CD4-positive, alpha-beta T cell (primary cell): ENCODE measurements at regions not wholly inside any gene's neighbourhood (a gene's known extent, or its start where the extent isn't known, plus 50 kb on each side); places are given as distances from the start of the nearest gene placed in this dataset.

Experiments
- ATAC-seq: fragments of 200-7000 bp; cut with Tn5 transposase; one replicate; pipeline ENCODE4 v1.10.0; 2022; ENCODE audit warnings: mild to moderate bottlenecking; ENCODE audit not compliant: poor library complexity
- CTCF ChIA-PET: fragments of 350-600 bp; sonication (Branson Sonifier 250); formaldehyde crosslinking; loops from one replicate; lab custom pipeline; 2021; ENCODE audit warnings: antibody characterized with exemption, inconsistent platforms; lab: Charles Lee
- POLR2A ChIA-PET: fragments of 350-600 bp; sonication (Branson Sonifier 250); formaldehyde crosslinking; loops from one replicate; lab custom pipeline; 2021; ENCODE audit warnings: antibody characterized with exemption, inconsistent platforms; lab: Charles Lee
- DNase-seq, 14 experiments: peaks; one replicate each; pipeline ENCODE4 v3.0.0-alpha.2; 2013 to 2020; ENCODE audit warnings: mixed read lengths in 2 of 14
- H3K27ac ChIP-seq, 2 donors: one replicate each; pipeline versions ENCODE4 v1.5.1 to v1.7.0; 2013; ENCODE audit warnings: low read length in 2 of 2, low read depth in 1 of 2, mild to moderate bottlenecking in 1 of 2
- H3K27me3 ChIP-seq, 2 experiments: 1 replicate in 1 of 2; 2 replicates in 1 of 2; pipeline versions ENCODE4 v1.6.1 to v1.7.0; 2013; ENCODE audit warnings: low read length in 2 of 2, control low read depth in 1 of 2, mild to moderate bottlenecking in 1 of 2, moderate library complexity in 1 of 2; ENCODE audit not compliant: insufficient read depth in 2 of 2, control insufficient read depth in 1 of 2
- H3K36me3 ChIP-seq: one replicate; pipeline ENCODE4 v1.6.1; 2013; ENCODE audit warnings: low read length, control low read depth; ENCODE audit not compliant: insufficient read depth
- H3K4me1 ChIP-seq: one replicate; pipeline ENCODE4 v1.6.1; 2013; ENCODE audit warnings: low read length, control low read depth; ENCODE audit not compliant: insufficient read depth
- H3K4me3 ChIP-seq: one replicate; pipeline ENCODE4 v1.5.1; 2013; ENCODE audit warnings: mild to moderate bottlenecking, low read length, moderate library complexity
- H3K9me3 ChIP-seq, 2 experiments: 1 replicate in 1 of 2; 2 replicates in 1 of 2; pipeline versions ENCODE4 v1.6.1 to v1.7.0; 2013; ENCODE audit warnings: low read length in 2 of 2, mild to moderate bottlenecking in 2 of 2, control low read depth in 1 of 2, moderate library complexity in 1 of 2; ENCODE audit not compliant: control insufficient read depth in 1 of 2, insufficient read depth in 1 of 2
- H3K27ac Mint-ChIP-seq: one replicate; pipeline ENCODE4 v1.8.0; 2020; ENCODE audit warnings: mixed read lengths
- H3K27me3 Mint-ChIP-seq: one replicate; pipeline ENCODE4 v1.8.0; 2021; ENCODE audit warnings: mixed read lengths
- H3K36me3 Mint-ChIP-seq: one replicate; pipeline ENCODE4 v1.8.0; 2021; ENCODE audit warnings: low read depth, mixed read lengths
- H3K4me1 Mint-ChIP-seq: one replicate; pipeline ENCODE4 v1.8.0; 2021; ENCODE audit warnings: low read depth, mixed read lengths
- H3K4me3 Mint-ChIP-seq: one replicate; pipeline ENCODE4 v1.8.0; 2020; ENCODE audit warnings: mild to moderate bottlenecking, mixed read lengths
- H3K9me3 Mint-ChIP-seq: one replicate; pipeline ENCODE4 v1.8.0; 2020; ENCODE audit warnings: mixed read lengths
- CTCF ChIP-seq: fragments of 200-600 bp; IDR thresholded peaks from one replicate; pipeline ENCODE4 v1.8.0; 2022; ENCODE audit warnings: antibody characterized with exemption, mild to moderate bottlenecking
- intact Hi-C, 2 experiments: fragments of 100-400 bp; cut with DNase I in 1 of 2; cut with micrococcal nuclease in 1 of 2; formaldehyde crosslinking; loops; one replicate each; pipeline versions ENCODE4 v1.15.1 to v1.9.0; 2023 to 2025; cut with DNase I, micrococcal nuclease

GRCh38 chr6:79796197-79796596, 151.2 kb downstream of the ELOVL4 start:
- Histone ChIP-seq H3K4me3 (no peak overlapping the region), H3K4me1 (no peaks in the 10 kb centered on the region), H3K27ac (no peak overlapping the region), H3K9me3 (no peaks in the 10 kb centered on the region), H3K36me3 (no peaks in the 10 kb centered on the region), H3K27me3 (peaks cover 0 to 2% of the 10 kb centered on the region in 2 experiments)
- Mint-ChIP-seq H3K27ac (no peak overlapping the region), H3K27me3 (peaks cover 4% of the 10 kb centered on the region), H3K4me1 (no peaks in the 10 kb centered on the region), H3K36me3 (no peaks in the 10 kb centered on the region), H3K9me3 (no peaks in the 10 kb centered on the region), H3K4me3 (no peak overlapping the region)
- peak in 1 of 14 experiments; percentile 6 for DNase-seq
- ChIA-PET CTCF (no interaction called here), POLR2A (no interaction called here)
- TF ChIP-seq CTCF, result no peak
- ATAC-seq, result no peak
- intact Hi-C loops, result no loop called here

- POLR2A ChIA-PET, result no interaction called here
- no peaks in the 10 kb centered on the region for H3K4me1 ChIP-seq
- no peaks in the 10 kb centered on the region for H3K27me3 ChIP-seq
- DNase-seq (no peak), ATAC-seq (no peak)
- Mint-ChIP-seq H3K27me3 (peaks cover 6% of the 10 kb centered on the region), H3K27ac (no peak overlapping the region), H3K36me3 (no peaks in the 10 kb centered on the region), H3K4me1 (no peaks in the 10 kb centered on the region), H3K9me3 (no peaks in the 10 kb centered on the region), H3K4me3 (no peak overlapping the region)
- no peak overlapping the region for H3K27ac ChIP-seq
- intact Hi-C loops, result no loop called here
- no peak overlapping the region for H3K4me3 ChIP-seq
- TF ChIP-seq CTCF, result no peak
- H3K9me3 ChIP-seq, result no peaks in the 10 kb centered on the region
- H3K36me3 ChIP-seq, result no peaks in the 10 kb centered on the region
- CTCF ChIA-PET, result interaction anchor here (1.2 kb wide), 1 partner anchor 11 kb away, joined by 4 read pairs; no protein-coding TSS in a partner anchor
Measured at GRCh38 chr6:79789896-79790295, 157.5 kb downstream of the ELOVL4 start.

GRCh38 chr6:79788756-79789155, 157.6 kb downstream of the SH3BGRL2 start:
- ATAC-seq (no peak), DNase-seq (no peak)
- no peaks in the 10 kb centered on the region for H3K36me3 Mint-ChIP-seq
- Histone ChIP-seq H3K27ac (no peak overlapping the region), H3K4me1 (no peaks in the 10 kb centered on the region), H3K4me3 (no peak overlapping the region), H3K9me3 (no peaks in the 10 kb centered on the region), H3K27me3 (no peaks in the 10 kb centered on the region), H3K36me3 (no peaks in the 10 kb centered on the region)
- POLR2A ChIA-PET, result interaction anchor here (0.6 kb wide), 1 partner anchor 435 kb away, joined by 5 read pairs; no protein-coding TSS in a partner anchor
- H3K4me3 Mint-ChIP-seq, result no peak overlapping the region
- peaks cover 6% of the 10 kb centered on the region for H3K27me3 Mint-ChIP-seq
- no peaks in the 10 kb centered on the region for H3K9me3 Mint-ChIP-seq
- no peaks in the 10 kb centered on the region for H3K4me1 Mint-ChIP-seq
- H3K27ac Mint-ChIP-seq, result no peak overlapping the region
- intact Hi-C loops, result no loop called here
- CTCF ChIA-PET, result no interaction called here
- no peak for TF ChIP-seq CTCF
